Neural progenitor cell (in vitro differentiated cells): ENCODE measurements at regions not wholly inside any gene's neighbourhood (a gene's known extent, or its start where the extent isn't known, plus 50 kb on each side); places are given as distances from the start of the nearest gene placed in this dataset.

ENCODE experiments used
- CTCF ChIP-seq: fragments of 200-600 bp; sonication (generic); IDR thresholded peaks from 2 replicates; pipeline ENCODE4 v1.5.1; 2017; ENCODE audit warnings: antibody characterized with exemption, mild to moderate bottlenecking
- EZH2 ChIP-seq: fragments of 200-600 bp; sonication (generic); IDR thresholded peaks from 2 replicates; pipeline ENCODE4 v1.6.1; 2017; ENCODE audit warnings: antibody characterized with exemption, mild to moderate bottlenecking, moderate library complexity

GRCh38 chr14:28163897-28164296 lies 602.7 kb upstream of the FOXG1 start:
- TF ChIP-seq CTCF, result no peak
- TF ChIP-seq EZH2, result no peak
